HL-60 (cell line): ENCODE measurements at regions not wholly inside any gene's neighbourhood (a gene's known extent, or its start where the extent isn't known, plus 50 kb on each side); places are given as distances from the start of the nearest gene placed in this dataset.

ENCODE experiments used
- DNase-seq, 2 experiments: peaks; one replicate each; pipeline ENCODE4 v3.0.0-alpha.2; 2010 to 2020; ENCODE audit warnings: low read depth in 1 of 2, low spot score in 1 of 2
- H3K27ac ChIP-seq: fragments of 250-450 bp; sonication (Bioruptor Pico); replicated peaks from 2 replicates; pipeline ENCODE4 v1.5.1; 2020; ENCODE audit warnings: mild to moderate bottlenecking, moderate library complexity
- H3K27me3 ChIP-seq: fragments of 250-450 bp; sonication (Bioruptor Pico); 2 replicates; pipeline ENCODE4 v1.5.1; 2021; ENCODE audit warnings: mild to moderate bottlenecking, moderate library complexity; ENCODE audit not compliant: insufficient read depth, poor library complexity, severe bottlenecking
- H3K4me3 ChIP-seq: replicated peaks from 2 replicates; pipeline ENCODE4 v1.5.1; 2011; ENCODE audit warnings: mild to moderate bottlenecking, control low read depth, low read length; ENCODE audit not compliant: insufficient read depth
- CTCF ChIP-seq: IDR thresholded peaks from one replicate; pipeline ENCODE4 v1.5.1; 2011; ENCODE audit warnings: low read length, control low read depth, inconsistent platforms; ENCODE audit not compliant: insufficient read depth
- GABPA ChIP-seq: IDR thresholded peaks from 2 replicates; pipeline ENCODE4 v1.6.1; 2012; ENCODE audit warnings: low read depth
- POLR2AphosphoS5 ChIP-seq: IDR thresholded peaks from 2 replicates; pipeline ENCODE4 v1.6.1; 2012; ENCODE audit warnings: low read depth
- REST ChIP-seq: IDR thresholded peaks from 2 replicates; pipeline ENCODE4 v1.6.1; 2012; ENCODE audit warnings: low read depth; ENCODE audit not compliant: insufficient replicate concordance
- SPI1 ChIP-seq: IDR thresholded peaks from 2 replicates; pipeline ENCODE4 v1.6.1; 2012; ENCODE audit warnings: low read depth, mild to moderate bottlenecking, borderline replicate concordance

- DNase-seq = no peak
- no peaks in the 10 kb centered on the region for H3K27me3 ChIP-seq
- H3K27ac ChIP-seq = no peak overlapping the region
- TF ChIP-seq GABPA (no peak), CTCF (no peak), POLR2AphosphoS5 (no peak), SPI1 (no peak), REST (no peak)
- no peak overlapping the region for H3K4me3 ChIP-seq
These were observed 266.7 kb upstream of the RAB4A start for GRCh38 chr1:229004066-229004833.

GRCh38 chr1:229005097-229005496 lies 265.8 kb upstream of the RAB4A start:
- H3K4me3 ChIP-seq = no peak overlapping the region
- no peak for TF ChIP-seq POLR2AphosphoS5
- TF ChIP-seq GABPA = no peak
- TF ChIP-seq SPI1 = no peak
- no peak overlapping the region for H3K27ac ChIP-seq
- H3K27me3 ChIP-seq = no peaks in the 10 kb centered on the region
- no peak for DNase-seq

- H3K27ac ChIP-seq = no peak overlapping the region
- H3K4me3 ChIP-seq = no peak overlapping the region
- no peaks in the 10 kb centered on the region for H3K27me3 ChIP-seq
- no peak for DNase-seq
- TF ChIP-seq SPI1 (no peak), CTCF (no peak), POLR2AphosphoS5 (no peak), GABPA (no peak), REST (no peak)
These were observed 265.4 kb upstream of the RAB4A start for GRCh38 chr1:229005556-229005955.

GRCh38 chr1:229006121-229006870 lies 264.6 kb upstream of the RAB4A start:
- Histone ChIP-seq H3K4me3 (no peak overlapping the region), H3K27me3 (no peaks in the 10 kb centered on the region), H3K27ac (no peak overlapping the region)
- TF ChIP-seq SPI1 (no peak), CTCF (no peak), REST (no peak), GABPA (no peak), POLR2AphosphoS5 (no peak)
- no peak for DNase-seq
